HEK293 (cell line): ENCODE measurements at regions not wholly inside any gene's neighbourhood (a gene's known extent, or its start where the extent isn't known, plus 50 kb on each side); places are given as distances from the start of the nearest gene placed in this dataset.

Experiments used
- CTCF ChIA-PET: fragments of 350-600 bp; formaldehyde crosslinking; extraction: SDS; loops from one replicate; lab custom pipeline; 2021; ENCODE audit warnings: antibody characterized with exemption; lab: Yijun Ruan, JAX
- POLR2A ChIA-PET: fragments of 300-600 bp; formaldehyde crosslinking; extraction: SDS; loops from one replicate; lab custom pipeline; 2020; ENCODE audit warnings: antibody characterized with exemption, inconsistent platforms; lab: Yijun Ruan, JAX
- H3K27ac ChIP-seq: fragments of 200-500 bp; sonication (Bioruptor generic); 2 replicates; pipeline ENCODE4 v1.5.1; 2014; ENCODE audit warnings: low read depth, low read length, control low read depth, inconsistent platforms; ENCODE audit errors: extremely low read depth
- H3K36me3 ChIP-seq, 2 experiments: fragments of 200-500 bp in 1 of 2; sonication (Bioruptor generic) in 1 of 2; 1 replicate in 1 of 2; 2 replicates in 1 of 2; pipeline ENCODE4 v1.5.1; 2014 to 2017; ENCODE audit warnings: inconsistent platforms in 2 of 2, low read length in 2 of 2; ENCODE audit not compliant: control insufficient read depth in 2 of 2, insufficient read depth in 1 of 2
- H3K4me1 ChIP-seq: fragments of 200-500 bp; sonication (Bioruptor generic); 2 replicates; pipeline ENCODE4 v1.5.1; 2014; ENCODE audit warnings: mild to moderate bottlenecking, low read length, inconsistent platforms; ENCODE audit not compliant: control insufficient read depth, insufficient read depth
- H3K4me3 ChIP-seq: 2 replicates; pipeline ENCODE4 v1.5.1; 2011; ENCODE audit warnings: low read depth, mild to moderate bottlenecking, control low read depth, low read length, moderate library complexity
- H3K9me3 ChIP-seq: fragments of 200-500 bp; sonication (Bioruptor generic); 2 replicates; pipeline ENCODE4 v1.5.1; 2014; ENCODE audit warnings: low read depth, low read length, inconsistent platforms; ENCODE audit not compliant: control insufficient read depth, insufficient read depth
- FEZF1 ChIP-seq: fragments of 450-650 bp; formaldehyde crosslinking; IDR thresholded peaks from 2 replicates; pipeline ENCODE4 v1.5.1; 2016; ENCODE audit warnings: missing biosample characterization, missing genetic modification characterization
- KLF8 ChIP-seq: fragments of 450-650 bp; formaldehyde crosslinking; IDR thresholded peaks from 2 replicates; pipeline ENCODE4 v1.5.1; 2016; ENCODE audit warnings: missing biosample characterization, missing genetic modification characterization
- MZF1 ChIP-seq: fragments of 450-650 bp; formaldehyde crosslinking; IDR thresholded peaks from 2 replicates; pipeline ENCODE4 v1.5.1; 2017; ENCODE audit warnings: missing biosample characterization, missing genetic modification characterization, borderline replicate concordance
- OSR2 ChIP-seq: fragments of 450-650 bp; formaldehyde crosslinking; IDR thresholded peaks from 2 replicates; pipeline ENCODE4 v1.5.1; 2016; ENCODE audit warnings: missing biosample characterization, missing genetic modification characterization
- PRDM1 ChIP-seq: fragments of 450-650 bp; formaldehyde crosslinking; IDR thresholded peaks from 2 replicates; pipeline ENCODE4; 2016; ENCODE audit warnings: missing biosample characterization, missing genetic modification characterization
- WT1 ChIP-seq: fragments of 450-650 bp; formaldehyde crosslinking; IDR thresholded peaks from 2 replicates; pipeline ENCODE4 v1.5.1; 2016; ENCODE audit warnings: missing biosample characterization, missing genetic modification characterization
- ZBTB7A ChIP-seq: fragments of 450-650 bp; formaldehyde crosslinking; IDR thresholded peaks from 2 replicates; pipeline ENCODE4 v1.5.1; 2016; ENCODE audit warnings: low read depth, missing biosample characterization, missing genetic modification characterization
- ZEB2 ChIP-seq: fragments of 450-650 bp; formaldehyde crosslinking; IDR thresholded peaks from 2 replicates; pipeline ENCODE4 v1.5.1; 2016; ENCODE audit warnings: missing biosample characterization, missing genetic modification characterization
- ZNF133 ChIP-seq: fragments of 450-650 bp; formaldehyde crosslinking; IDR thresholded peaks from 2 replicates; pipeline ENCODE4 v1.5.1; 2016; ENCODE audit warnings: missing biosample characterization, missing genetic modification characterization
- ZNF138 ChIP-seq: fragments of 450-650 bp; formaldehyde crosslinking; IDR thresholded peaks from 2 replicates; pipeline ENCODE4 v1.5.1; 2016; ENCODE audit warnings: missing biosample characterization, missing genetic modification characterization, borderline replicate concordance
- ZNF24 ChIP-seq: fragments of 450-650 bp; formaldehyde crosslinking; IDR thresholded peaks from 2 replicates; pipeline ENCODE4 v1.5.1; 2016; ENCODE audit warnings: missing biosample characterization, missing genetic modification characterization
- ZNF335 ChIP-seq: fragments of 450-650 bp; formaldehyde crosslinking; conservative IDR thresholded peaks from 2 replicates; pipeline ENCODE4 v1.5.1; 2016; ENCODE audit warnings: missing biosample characterization, missing genetic modification characterization
- ZNF341 ChIP-seq: fragments of 450-650 bp; formaldehyde crosslinking; IDR thresholded peaks from 2 replicates; pipeline ENCODE4; 2016; ENCODE audit warnings: low read depth, missing biosample characterization, missing genetic modification characterization
- ZNF362 ChIP-seq: fragments of 450-650 bp; formaldehyde crosslinking; IDR thresholded peaks from 2 replicates; pipeline ENCODE4 v1.5.1; 2016; ENCODE audit warnings: missing biosample characterization, missing genetic modification characterization
- ZNF37A ChIP-seq: fragments of 450-650 bp; IDR thresholded peaks from 2 replicates; pipeline ENCODE4 v1.5.1; 2018; ENCODE audit warnings: missing biosample characterization, missing genetic modification characterization
- ZNF426 ChIP-seq: fragments of 450-650 bp; formaldehyde crosslinking; IDR thresholded peaks from 2 replicates; pipeline ENCODE4 v1.5.1; 2017; ENCODE audit warnings: missing biosample characterization, missing genetic modification characterization, mild to moderate bottlenecking, inconsistent platforms, moderate library complexity
- ZNF433 ChIP-seq: fragments of 450-650 bp; formaldehyde crosslinking; IDR thresholded peaks from 2 replicates; pipeline ENCODE4 v1.5.1; 2016; ENCODE audit warnings: missing biosample characterization, missing genetic modification characterization, low read depth
- ZNF501 ChIP-seq: fragments of 450-650 bp; formaldehyde crosslinking; IDR thresholded peaks from 2 replicates; pipeline ENCODE4 v1.5.1; 2016; ENCODE audit warnings: missing biosample characterization, missing genetic modification characterization
- ZNF518A ChIP-seq: fragments of 450-650 bp; formaldehyde crosslinking; conservative IDR thresholded peaks from 2 replicates; pipeline ENCODE4 v1.5.1; 2016; ENCODE audit warnings: low read depth, missing biosample characterization, missing genetic modification characterization
- ZNF529 ChIP-seq: fragments of 450-650 bp; formaldehyde crosslinking; IDR thresholded peaks from 2 replicates; pipeline ENCODE4 v1.5.1; 2017; ENCODE audit warnings: missing genetic modification characterization, missing biosample characterization; ENCODE audit not compliant: insufficient replicate concordance
- ZNF530 ChIP-seq: fragments of 450-650 bp; formaldehyde crosslinking; IDR thresholded peaks from 2 replicates; pipeline ENCODE4 v1.5.1; 2016; ENCODE audit warnings: low read depth, missing biosample characterization, missing genetic modification characterization
- ZNF555 ChIP-seq: fragments of 450-650 bp; formaldehyde crosslinking; conservative IDR thresholded peaks from 2 replicates; pipeline ENCODE4 v1.5.1; 2017; ENCODE audit warnings: missing biosample characterization, mild to moderate bottlenecking, missing genetic modification characterization, inconsistent platforms
- ZNF596 ChIP-seq: fragments of 450-650 bp; IDR thresholded peaks from 2 replicates; pipeline ENCODE4 v1.5.0; 2018; ENCODE audit warnings: missing biosample characterization, mild to moderate bottlenecking, missing genetic modification characterization, moderate library complexity
- ZNF621 ChIP-seq: fragments of 450-650 bp; formaldehyde crosslinking; IDR thresholded peaks from 2 replicates; pipeline ENCODE4 v1.5.1; 2017; ENCODE audit warnings: missing biosample characterization, missing genetic modification characterization
- ZNF701 ChIP-seq: fragments of 450-650 bp; formaldehyde crosslinking; IDR thresholded peaks from 2 replicates; pipeline ENCODE4 v1.5.1; 2016; ENCODE audit warnings: missing biosample characterization, missing genetic modification characterization
- TF ChIP-seq, protein P1 (sequence below): fragments of 450-650 bp; formaldehyde crosslinking; IDR thresholded peaks from 2 replicates; pipeline ENCODE4 v1.5.1; 2016; ENCODE audit warnings: missing biosample characterization, missing genetic modification characterization

GRCh38 chr11:116535120-116535519 lies 237.7 kb downstream of the BUD13 start:
- no peaks in the 10 kb centered on the region for H3K36me3 ChIP-seq
- no peaks in the 10 kb centered on the region for H3K9me3 ChIP-seq
- H3K4me3 ChIP-seq, result no peak overlapping the region
- H3K4me1 ChIP-seq, result no peaks in the 10 kb centered on the region
- CTCF ChIA-PET, result no interaction called here
- POLR2A ChIA-PET, result interaction anchor here (0.6 kb wide), 1 partner anchor 307 kb away, joined by 3 read pairs; no protein-coding TSS in a partner anchor
- TF ChIP-seq OSR2 (tag by site-specific recombination) (no peak), ZNF501 (no peak), ZNF24 (tag by site-specific recombination) (no peak), MZF1 (no peak), ZNF138 (tag by site-specific recombination) (no peak), ZNF530 (tag by site-specific recombination) (no peak), ZNF335 (tag by site-specific recombination) (no peak), ZNF341 (no peak), ZNF555 (tag by site-specific recombination) (no peak), KLF8 (tag by site-specific recombination) (no peak), WT1 (tag by site-specific recombination) (no peak), ZNF37A (tag by site-specific recombination) (no peak), ZNF362 (tag by site-specific recombination) (no peak), ZNF596 (no peak), ZNF433 (tag by site-specific recombination) (no peak)
- TF ChIP-seq, protein P1, sequence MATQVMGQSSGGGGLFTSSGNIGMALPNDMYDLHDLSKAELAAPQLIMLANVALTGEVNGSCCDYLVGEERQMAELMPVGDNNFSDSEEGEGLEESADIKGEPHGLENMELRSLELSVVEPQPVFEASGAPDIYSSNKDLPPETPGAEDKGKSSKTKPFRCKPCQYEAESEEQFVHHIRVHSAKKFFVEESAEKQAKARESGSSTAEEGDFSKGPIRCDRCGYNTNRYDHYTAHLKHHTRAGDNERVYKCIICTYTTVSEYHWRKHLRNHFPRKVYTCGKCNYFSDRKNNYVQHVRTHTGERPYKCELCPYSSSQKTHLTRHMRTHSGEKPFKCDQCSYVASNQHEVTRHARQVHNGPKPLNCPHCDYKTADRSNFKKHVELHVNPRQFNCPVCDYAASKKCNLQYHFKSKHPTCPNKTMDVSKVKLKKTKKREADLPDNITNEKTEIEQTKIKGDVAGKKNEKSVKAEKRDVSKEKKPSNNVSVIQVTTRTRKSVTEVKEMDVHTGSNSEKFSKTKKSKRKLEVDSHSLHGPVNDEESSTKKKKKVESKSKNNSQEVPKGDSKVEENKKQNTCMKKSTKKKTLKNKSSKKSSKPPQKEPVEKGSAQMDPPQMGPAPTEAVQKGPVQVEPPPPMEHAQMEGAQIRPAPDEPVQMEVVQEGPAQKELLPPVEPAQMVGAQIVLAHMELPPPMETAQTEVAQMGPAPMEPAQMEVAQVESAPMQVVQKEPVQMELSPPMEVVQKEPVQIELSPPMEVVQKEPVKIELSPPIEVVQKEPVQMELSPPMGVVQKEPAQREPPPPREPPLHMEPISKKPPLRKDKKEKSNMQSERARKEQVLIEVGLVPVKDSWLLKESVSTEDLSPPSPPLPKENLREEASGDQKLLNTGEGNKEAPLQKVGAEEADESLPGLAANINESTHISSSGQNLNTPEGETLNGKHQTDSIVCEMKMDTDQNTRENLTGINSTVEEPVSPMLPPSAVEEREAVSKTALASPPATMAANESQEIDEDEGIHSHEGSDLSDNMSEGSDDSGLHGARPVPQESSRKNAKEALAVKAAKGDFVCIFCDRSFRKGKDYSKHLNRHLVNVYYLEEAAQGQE (tag by site-specific recombination), result no peak
- no peak overlapping the region for H3K27ac ChIP-seq

DNA sequence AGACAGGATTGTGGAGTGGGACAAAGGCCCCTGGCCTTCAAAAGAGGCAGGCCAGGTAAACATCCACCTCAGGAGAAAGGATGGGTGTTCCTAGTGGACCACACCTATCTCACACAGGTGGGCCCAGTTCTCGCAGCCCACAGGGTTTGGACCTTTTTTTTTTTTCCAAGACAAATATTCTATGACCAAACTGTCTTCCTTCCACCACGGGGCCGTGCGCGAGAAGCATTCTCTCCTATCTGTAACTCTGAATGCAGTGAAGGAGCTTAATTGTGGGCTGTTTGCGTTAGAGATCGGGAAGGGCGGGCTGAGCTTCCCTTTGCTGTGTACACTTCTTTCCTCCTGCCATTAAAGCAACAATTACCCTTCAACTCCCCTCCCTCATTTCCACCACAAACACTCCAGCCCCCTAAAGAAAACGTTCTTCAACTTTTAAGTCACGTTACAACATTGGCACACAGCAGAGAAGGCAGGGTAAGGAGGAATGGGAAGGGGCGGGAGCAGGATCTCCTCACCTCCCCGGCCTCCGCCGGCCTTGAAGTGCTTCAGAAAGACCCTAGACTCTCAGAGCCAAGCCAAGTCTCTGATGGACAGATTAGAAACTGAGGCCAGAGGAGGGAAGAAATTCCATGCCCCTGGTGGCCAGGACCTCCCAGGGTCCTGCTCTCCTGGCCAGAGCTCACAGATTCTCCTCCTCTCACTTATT lies 238.4 kb downstream of the BUD13 start:
- H3K36me3 ChIP-seq, result no peaks in the 10 kb centered on the region
- no peaks in the 10 kb centered on the region for H3K9me3 ChIP-seq
- CTCF ChIA-PET, result no interaction called here
- no peak overlapping the region for H3K27ac ChIP-seq
- H3K4me1 ChIP-seq, result no peaks in the 10 kb centered on the region
- POLR2A ChIA-PET, result interaction anchor here (0.6 kb wide), 1 partner anchor 307 kb away, joined by 3 read pairs; no protein-coding TSS in a partner anchor
- H3K4me3 ChIP-seq, result no peak overlapping the region
- TF ChIP-seq ZBTB7A (tag by site-specific recombination) (no peak), ZNF133 (no peak), FEZF1 (tag by site-specific recombination) (no peak), ZNF518A (tag by site-specific recombination) (no peak), ZNF621 (tag by site-specific recombination) (no peak), ZNF529 (tag by site-specific recombination) (no peak), ZEB2 (tag by site-specific recombination) (no peak), PRDM1 (tag by site-specific recombination) (no peak), ZNF426 (tag by site-specific recombination) (no peak), ZNF433 (tag by site-specific recombination) (no peak), ZNF701 (tag by site-specific recombination) (no peak)
